ENCODE measurements at regions not wholly inside any gene's neighbourhood (a gene's known extent, or its start where the extent isn't known, plus 50 kb on each side); places are given as distances from the start of the nearest gene placed in this dataset.
"Not testable (repeated sequence)": the region's sequence is repeated elsewhere in the genome, so short reads cannot be mapped to it uniquely, and the experiment has no call there.

DNA sequence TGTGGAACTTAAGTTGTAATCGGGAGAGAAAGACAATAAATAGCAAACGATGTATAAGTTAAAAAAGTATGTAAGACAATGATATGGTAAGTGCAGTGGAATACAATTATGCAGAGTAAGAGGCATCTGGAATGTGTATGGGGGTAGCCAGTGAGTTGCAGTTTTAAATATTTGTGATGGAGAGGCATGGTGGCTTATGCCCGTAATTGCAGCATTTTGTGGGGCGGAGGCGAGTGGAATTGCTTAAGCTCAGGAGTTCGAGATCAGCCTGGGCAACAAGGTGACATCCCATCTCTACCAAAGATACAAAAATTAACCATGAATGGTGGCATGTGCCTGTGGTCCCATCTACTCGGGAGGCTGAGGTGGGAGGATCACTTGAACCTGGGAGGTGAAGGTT lies 52.5 kb upstream of the WDFY3 start:
- TF ChIP-seq, protein P1, sequence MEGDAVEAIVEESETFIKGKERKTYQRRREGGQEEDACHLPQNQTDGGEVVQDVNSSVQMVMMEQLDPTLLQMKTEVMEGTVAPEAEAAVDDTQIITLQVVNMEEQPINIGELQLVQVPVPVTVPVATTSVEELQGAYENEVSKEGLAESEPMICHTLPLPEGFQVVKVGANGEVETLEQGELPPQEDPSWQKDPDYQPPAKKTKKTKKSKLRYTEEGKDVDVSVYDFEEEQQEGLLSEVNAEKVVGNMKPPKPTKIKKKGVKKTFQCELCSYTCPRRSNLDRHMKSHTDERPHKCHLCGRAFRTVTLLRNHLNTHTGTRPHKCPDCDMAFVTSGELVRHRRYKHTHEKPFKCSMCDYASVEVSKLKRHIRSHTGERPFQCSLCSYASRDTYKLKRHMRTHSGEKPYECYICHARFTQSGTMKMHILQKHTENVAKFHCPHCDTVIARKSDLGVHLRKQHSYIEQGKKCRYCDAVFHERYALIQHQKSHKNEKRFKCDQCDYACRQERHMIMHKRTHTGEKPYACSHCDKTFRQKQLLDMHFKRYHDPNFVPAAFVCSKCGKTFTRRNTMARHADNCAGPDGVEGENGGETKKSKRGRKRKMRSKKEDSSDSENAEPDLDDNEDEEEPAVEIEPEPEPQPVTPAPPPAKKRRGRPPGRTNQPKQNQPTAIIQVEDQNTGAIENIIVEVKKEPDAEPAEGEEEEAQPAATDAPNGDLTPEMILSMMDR (IDR thresholded peaks at IDR 0.05; ENCODE audit: insufficient read depth, low read depth, low read length, missing control alignments) = no peak
- no peak for DNase-seq (ENCODE audit: low read depth)
- H3K4me3 ChIP-seq (ENCODE audit: low read length) = no peak overlapping the region

DNA sequence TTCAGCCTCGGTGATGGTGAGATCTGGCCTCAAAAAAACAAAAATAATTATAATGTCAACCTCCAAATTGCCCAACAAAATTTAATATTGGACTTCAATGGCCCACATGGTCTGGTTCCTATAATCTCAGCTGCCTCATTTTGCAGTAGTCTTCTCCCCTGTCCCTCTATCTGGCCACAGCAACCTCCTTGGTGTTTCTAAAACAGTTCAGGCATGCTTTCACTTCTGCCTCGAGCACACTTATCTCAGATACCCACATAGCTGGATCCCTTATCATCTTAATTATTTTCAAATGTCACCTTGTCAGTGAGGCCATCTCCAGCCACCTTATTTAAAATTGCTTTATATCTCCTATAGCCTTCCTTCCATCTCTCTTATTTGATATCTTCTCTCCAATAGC lies 52.9 kb upstream of the WDFY3 start:
- TF ChIP-seq, protein P1 (IDR thresholded peaks at IDR 0.05; ENCODE audit: insufficient read depth, low read depth, low read length, missing control alignments) = no peak
- H3K4me3 ChIP-seq (ENCODE audit: low read length) = no peak overlapping the region
- DNase-seq (ENCODE audit: low read depth) = no peak

DNA sequence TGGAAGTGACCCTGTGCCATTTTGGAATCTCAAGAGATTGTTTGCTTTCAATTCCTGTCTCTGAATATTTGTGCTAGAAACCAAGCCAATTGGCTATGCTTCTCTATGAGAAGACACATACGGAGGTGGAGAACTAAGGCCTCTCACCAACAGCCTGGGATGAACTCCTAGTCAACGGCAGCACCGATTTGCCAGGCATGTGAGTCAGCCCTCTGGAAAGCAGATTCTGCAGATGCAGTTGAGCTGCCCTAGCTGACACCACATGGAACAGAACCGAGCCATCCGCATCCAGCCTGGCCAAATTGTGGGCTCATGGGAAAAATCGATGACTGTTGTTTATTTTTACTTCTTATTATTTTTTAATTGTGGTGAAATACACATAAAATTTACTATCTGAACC lies 58.2 kb upstream of the WDFY3 start:
- TF ChIP-seq, protein P1 (IDR thresholded peaks at IDR 0.05; ENCODE audit: insufficient read depth, low read depth, low read length, missing control alignments) = no peak
- DNase-seq (ENCODE audit: low read depth) = no peak
- no peak overlapping the region for H3K4me3 ChIP-seq (ENCODE audit: low read length)

DNA sequence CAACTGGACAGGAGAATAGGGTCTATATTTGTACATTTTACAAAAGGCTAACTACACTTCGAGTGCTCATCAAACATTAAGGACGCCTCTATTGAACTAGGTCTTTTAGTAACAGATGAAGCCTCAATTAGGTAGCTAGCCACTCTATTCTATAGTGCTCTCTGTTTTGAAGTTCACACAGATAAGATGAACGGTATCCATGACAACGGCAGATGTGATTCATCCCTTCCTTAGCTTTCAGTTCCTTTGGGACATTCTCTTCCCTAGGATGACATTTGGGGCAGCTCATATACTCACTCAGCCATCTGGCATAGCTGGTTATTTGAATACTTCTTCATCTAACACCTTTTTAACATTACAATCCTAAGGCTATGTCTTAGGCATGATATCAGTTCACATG lies 62.4 kb upstream of the WDFY3 start:
- H3K4me3 ChIP-seq (ENCODE audit: low read length) = no peak overlapping the region
- TF ChIP-seq, protein P1 (IDR thresholded peaks at IDR 0.05; ENCODE audit: insufficient read depth, low read depth, low read length, missing control alignments) = no peak
- no peak for DNase-seq (ENCODE audit: low read depth)

DNA sequence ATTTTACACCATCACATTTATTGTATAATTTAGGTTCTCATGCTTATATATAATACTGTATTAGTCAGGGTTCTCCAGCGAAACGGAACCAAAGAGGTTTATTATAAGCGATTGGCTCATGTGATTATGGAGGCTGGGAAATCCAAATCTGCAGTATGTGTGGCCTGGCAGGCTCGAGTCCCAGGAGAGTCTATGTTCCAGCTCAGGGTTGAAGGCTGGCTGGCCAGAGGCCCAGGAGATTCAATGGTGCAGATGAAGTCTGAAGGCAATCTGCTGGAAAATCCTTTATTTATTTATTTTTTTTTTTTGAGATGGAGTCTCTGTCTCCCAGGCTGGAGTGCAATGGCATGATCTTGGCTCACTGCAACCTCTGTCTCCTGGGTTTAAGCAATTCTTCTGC lies 63.0 kb upstream of the WDFY3 start:
- no peak for DNase-seq (ENCODE audit: low read depth)

DNA sequence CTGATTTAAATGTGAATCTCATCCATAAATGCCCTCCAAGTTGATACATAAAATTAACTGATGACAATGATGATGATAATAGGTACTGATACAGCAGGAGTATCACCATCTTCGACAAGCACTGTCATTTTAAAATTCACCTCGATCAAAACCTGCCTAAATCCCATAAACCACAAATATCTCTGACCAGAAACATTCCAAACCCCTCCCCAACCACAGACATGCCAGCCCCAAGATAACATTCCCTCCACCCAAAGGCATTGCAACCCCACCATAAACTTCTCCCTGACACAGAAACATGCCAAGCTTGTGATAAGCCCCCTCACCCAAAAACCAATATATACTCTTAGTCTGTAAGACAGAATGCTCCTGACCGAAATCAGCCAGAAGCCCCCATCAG lies 63.7 kb upstream of the WDFY3 start:
- TF ChIP-seq, protein P1 (IDR thresholded peaks at IDR 0.05; ENCODE audit: insufficient read depth, low read depth, low read length, missing control alignments) = no peak
- DNase-seq (ENCODE audit: low read depth) = no peak

More for the DNA sequence above, 63.0 kb upstream of the WDFY3 start:
- H3K4me3 ChIP-seq (ENCODE audit: low read length) = no peak overlapping the region
- TF ChIP-seq, protein P1 (IDR thresholded peaks at IDR 0.05; ENCODE audit: insufficient read depth, low read depth, low read length, missing control alignments) = no peak

DNA sequence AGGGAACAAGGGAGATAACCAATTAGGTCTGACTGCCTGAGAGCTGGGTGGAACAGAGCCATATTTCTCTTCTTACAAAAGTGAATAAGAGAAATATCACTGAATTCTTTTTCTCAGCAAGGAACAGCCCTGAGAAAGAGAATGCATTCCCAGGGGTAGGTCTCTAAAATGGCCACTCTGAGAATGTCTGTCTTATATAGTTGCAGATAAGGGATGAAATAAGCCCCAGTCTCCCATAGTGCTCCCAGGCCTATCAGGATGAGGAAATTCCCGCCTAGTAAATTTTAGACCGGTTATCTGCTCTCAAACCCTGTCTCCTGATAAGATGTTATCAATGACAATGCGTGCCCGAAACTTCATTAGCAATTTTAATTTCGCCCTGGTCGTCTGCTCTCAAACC lies 67.3 kb upstream of the WDFY3 start:
- not testable (repeated sequence) for DNase-seq (ENCODE audit: low read depth); H3K4me3 ChIP-seq (ENCODE audit: low read length)

More for the DNA sequence above, 63.7 kb upstream of the WDFY3 start:
- no peak overlapping the region for H3K4me3 ChIP-seq (ENCODE audit: low read length)

DNA sequence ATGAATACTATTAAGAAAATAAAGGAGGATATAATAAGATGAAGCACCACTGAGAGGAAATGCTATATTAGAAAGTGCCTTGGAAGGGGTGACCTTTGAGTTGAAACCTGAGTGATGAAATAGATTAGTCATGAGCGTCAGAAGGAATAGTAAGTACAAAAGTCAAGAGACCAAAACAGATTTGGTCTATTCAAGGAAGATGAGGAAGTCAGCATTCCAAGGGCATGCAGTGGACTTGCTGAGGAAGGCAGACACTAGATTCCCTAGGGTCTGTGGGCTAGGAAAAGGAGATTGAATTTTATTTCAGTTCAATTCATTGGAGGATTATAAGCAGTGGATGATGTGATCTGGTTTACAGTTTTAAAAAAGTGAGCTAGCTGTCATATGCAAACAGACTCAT lies 73.0 kb upstream of the WDFY3 start:
- peak; percentile 71 for DNase-seq (ENCODE audit: low read depth)

DNA sequence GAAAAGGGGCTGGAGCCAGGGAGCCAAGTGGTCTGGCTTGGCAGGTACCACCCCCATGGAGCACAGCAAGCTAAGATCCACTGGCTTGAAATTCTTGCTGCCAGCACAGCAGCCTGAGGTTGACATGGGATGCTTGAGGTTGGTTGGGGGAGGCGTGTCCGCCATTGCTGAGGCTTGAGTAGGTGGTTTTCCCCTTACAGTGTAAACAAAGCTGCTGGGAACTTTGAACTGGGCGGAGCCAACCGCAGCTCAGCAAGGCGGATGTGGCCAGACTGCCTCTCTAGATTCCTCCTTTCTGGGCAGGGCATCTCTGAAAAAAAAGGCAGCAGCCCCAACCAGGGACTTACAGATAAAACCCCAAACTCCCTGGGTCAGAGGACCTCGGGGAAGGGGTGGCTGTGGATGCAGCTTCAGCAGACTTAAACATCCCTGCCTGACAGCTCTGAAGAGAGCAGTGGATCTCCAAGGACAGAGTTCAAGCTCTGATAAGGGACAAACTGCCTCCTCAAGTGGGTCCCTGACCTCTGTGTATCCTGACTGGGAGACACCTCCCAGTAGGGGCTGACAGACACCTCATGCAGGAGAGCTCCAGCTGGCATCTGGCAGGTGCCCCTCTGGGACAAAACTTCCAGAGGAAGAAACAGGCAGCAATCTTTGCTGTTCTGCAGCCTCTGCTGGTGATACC lies 77.5 kb upstream of the WDFY3 start:
- DNase-seq (ENCODE audit: low read depth) = peak; percentile 55

More for the DNA sequence above, 73.0 kb upstream of the WDFY3 start:
- TF ChIP-seq, protein P1 (IDR thresholded peaks at IDR 0.05; ENCODE audit: insufficient read depth, low read depth, low read length, missing control alignments) = no peak
- H3K4me3 ChIP-seq (ENCODE audit: low read length) = no peak overlapping the region

More for the DNA sequence above, 77.5 kb upstream of the WDFY3 start:
- not testable (repeated sequence) for H3K4me3 ChIP-seq (ENCODE audit: low read length)

Measured in epithelial cell of esophagus (primary cell).